Suprapubic skin (tissue), 4 donors: ENCODE measurements at regions not wholly inside any gene's neighbourhood (a gene's known extent, or its start where the extent isn't known, plus 50 kb on each side); places are given as distances from the start of the nearest gene placed in this dataset.

Experiments used
- DNase-seq, 2 donors: peaks; one replicate each; pipeline ENCODE4 v3.0.0-alpha.2; 2019; ENCODE audit warnings: low spot score in 2 of 2
- H3K27ac ChIP-seq: fragments of 200-600 bp; sonication (generic); one replicate; pipeline ENCODE4 v1.5.1; 2019
- H3K27me3 ChIP-seq: fragments of 200-600 bp; sonication (generic); one replicate; pipeline ENCODE4 v1.5.1; 2019
- H3K36me3 ChIP-seq: fragments of 200-600 bp; sonication (generic); one replicate; pipeline ENCODE4 v1.5.1; 2019
- H3K4me1 ChIP-seq: fragments of 200-600 bp; sonication (generic); one replicate; pipeline ENCODE4 v1.5.1; 2019
- H3K4me3 ChIP-seq: fragments of 200-600 bp; sonication (generic); one replicate; pipeline ENCODE4 v1.5.1; 2019; ENCODE audit warnings: mild to moderate bottlenecking
- H3K9me3 ChIP-seq: fragments of 200-600 bp; sonication (generic); one replicate; pipeline ENCODE4 v1.5.1; 2019
- CTCF ChIP-seq, 2 donors: fragments of 200-600 bp in 1 of 2; fragments of 450-650 bp in 1 of 2; sonication (generic) in 1 of 2; IDR thresholded peaks; one replicate each; pipeline ENCODE4 v1.5.1; 2016 to 2019; ENCODE audit warnings: antibody characterized with exemption in 2 of 2, mild to moderate bottlenecking in 1 of 2, moderate library complexity in 1 of 2
- EP300 ChIP-seq: sonication (generic); formaldehyde crosslinking; IDR thresholded peaks from one replicate; pipeline ENCODE4 v1.6.1; 2017; ENCODE audit warnings: antibody characterized with exemption
- POLR2A ChIP-seq, 2 donors: fragments of 450-650 bp; IDR thresholded peaks; one replicate each; pipeline ENCODE4 v1.6.1; 2017; ENCODE audit warnings: antibody characterized with exemption in 2 of 2, mild to moderate bottlenecking in 2 of 2, moderate library complexity in 2 of 2
- POLR2AphosphoS5 ChIP-seq, 3 donors: sonication (generic); formaldehyde crosslinking; IDR thresholded peaks; one replicate each; pipeline ENCODE4 v1.6.1; 2017; ENCODE audit warnings: antibody characterized with exemption in 3 of 3
- WGBS: methylation state at CpG from one replicate; pipeline ENCODE4 v1.1.5; 2018; 5-methylcytosine and 5-hydroxymethylcytosine counted together

GRCh38 chr5:167392240-167392639 lies 899.2 kb upstream of the WWC1 start:
- Histone ChIP-seq H3K27me3 (no peaks in the 10 kb centered on the region), H3K4me3 (no peak overlapping the region), H3K9me3 (no peaks in the 10 kb centered on the region), H3K4me1 (no peaks in the 10 kb centered on the region), H3K36me3 (no peaks in the 10 kb centered on the region), H3K27ac (no peak overlapping the region)
- no peak for DNase-seq
- TF ChIP-seq EP300: no peak
- TF ChIP-seq POLR2AphosphoS5 (IDR thresholded peaks at IDR 0.05): no peak
- TF ChIP-seq POLR2A (IDR thresholded peaks at IDR 0.05): no peak
- no peak for TF ChIP-seq CTCF (IDR thresholded peaks at IDR 0.05)
- 90% methylated on average over 5 of the region's 5 CpGs for WGBS

GRCh38 chr5:167393358-167393757 lies 898.1 kb upstream of the WWC1 start:
- Histone ChIP-seq H3K36me3 (no peaks in the 10 kb centered on the region), H3K4me3 (no peak overlapping the region), H3K9me3 (no peaks in the 10 kb centered on the region), H3K27ac (no peak overlapping the region), H3K4me1 (no peaks in the 10 kb centered on the region), H3K27me3 (no peaks in the 10 kb centered on the region)
- TF ChIP-seq CTCF (IDR thresholded peaks at IDR 0.05) (no peak), POLR2AphosphoS5 (IDR thresholded peaks at IDR 0.05) (no peak), POLR2A (IDR thresholded peaks at IDR 0.05) (no peak), EP300 (no peak)
- no peak for DNase-seq

- Histone ChIP-seq H3K4me1 (no peaks in the 10 kb centered on the region), H3K9me3 (no peaks in the 10 kb centered on the region), H3K27me3 (no peaks in the 10 kb centered on the region), H3K4me3 (no peak overlapping the region), H3K36me3 (no peaks in the 10 kb centered on the region), H3K27ac (no peak overlapping the region)
- 64% methylated on average over 2 of the region's 2 CpGs for WGBS
- DNase-seq: no peak
- no peak for TF ChIP-seq CTCF (IDR thresholded peaks at IDR 0.05)
- TF ChIP-seq POLR2AphosphoS5 (IDR thresholded peaks at IDR 0.05): no peak
- no peak for TF ChIP-seq EP300
Observed at GRCh38 chr5:167402671-167403070, 888.8 kb upstream of the WWC1 start.

DNA sequence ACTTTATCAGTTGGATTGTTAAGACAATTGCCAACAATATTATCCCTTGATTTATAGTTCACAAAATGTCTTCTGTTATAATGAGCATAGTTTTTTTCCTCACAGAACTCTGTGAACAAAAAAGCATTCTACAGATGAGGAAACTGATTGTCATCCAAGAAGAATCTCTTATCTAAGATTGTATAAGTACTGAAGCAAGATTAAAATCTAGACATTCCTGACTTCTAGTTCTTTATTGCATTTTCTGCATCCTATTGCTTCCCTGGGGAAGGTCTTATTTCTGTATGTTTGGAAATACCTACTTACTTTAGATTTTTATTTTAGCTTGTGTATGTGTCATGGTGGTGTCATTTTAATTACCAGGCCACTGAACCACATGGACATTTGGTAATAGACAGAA lies 884.9 kb upstream of the WWC1 start:
- TF ChIP-seq EP300 (no peak), CTCF (IDR thresholded peaks at IDR 0.05) (no peak), POLR2AphosphoS5 (IDR thresholded peaks at IDR 0.05) (no peak), POLR2A (IDR thresholded peaks at IDR 0.05) (no peak)
- no peak for DNase-seq
- H3K27me3 ChIP-seq: no peaks in the 10 kb centered on the region
- no peaks in the 10 kb centered on the region for H3K4me1 ChIP-seq
- H3K4me3 ChIP-seq: no peak overlapping the region
- H3K27ac ChIP-seq: no peak overlapping the region
- no peaks in the 10 kb centered on the region for H3K9me3 ChIP-seq
- no peaks in the 10 kb centered on the region for H3K36me3 ChIP-seq

GRCh38 chr5:167412556-167412955 lies 878.9 kb upstream of the WWC1 start:
- H3K27ac ChIP-seq: no peak overlapping the region
- no peaks in the 10 kb centered on the region for H3K9me3 ChIP-seq
- 52% methylated on average over 1 of the region's 1 CpG for WGBS
- H3K36me3 ChIP-seq: no peaks in the 10 kb centered on the region
- no peak overlapping the region for H3K4me3 ChIP-seq
- no peaks in the 10 kb centered on the region for H3K27me3 ChIP-seq
- no peak for TF ChIP-seq POLR2AphosphoS5 (IDR thresholded peaks at IDR 0.05)
- no peak for TF ChIP-seq CTCF (IDR thresholded peaks at IDR 0.05)
- no peak for TF ChIP-seq POLR2A (IDR thresholded peaks at IDR 0.05)
- no peak for TF ChIP-seq EP300
- DNase-seq: no peak
- no peaks in the 10 kb centered on the region for H3K4me1 ChIP-seq
